Astrocyte of the cerebellum (primary cell): ENCODE measurements at regions not wholly inside any gene's neighbourhood (a gene's known extent, or its start where the extent isn't known, plus 50 kb on each side); places are given as distances from the start of the nearest gene placed in this dataset.

ENCODE experiments used
- DNase-seq: peaks from one replicate; pipeline ENCODE4 v3.0.0-alpha.2; 2011; ENCODE audit warnings: low read depth
- H3K4me3 ChIP-seq: 2 replicates; pipeline ENCODE4 v1.5.1; 2011; ENCODE audit warnings: mild to moderate bottlenecking, low read depth, low read length, moderate library complexity
- in situ Hi-C: cut with HindIII; loops from 2 replicates; pipeline ENCODE4 v1.10.0; 2017; ENCODE audit warnings: low sequenced_read_pairs
- TF ChIP-seq, protein P1 (sequence below): IDR thresholded peaks from 2 replicates; pipeline ENCODE4 v1.5.1; 2012; ENCODE audit warnings: low read length, low read depth, moderate library complexity, mild to moderate bottlenecking; ENCODE audit errors: missing control alignments

- no peak overlapping the region for H3K4me3 ChIP-seq
- TF ChIP-seq, protein P1, sequence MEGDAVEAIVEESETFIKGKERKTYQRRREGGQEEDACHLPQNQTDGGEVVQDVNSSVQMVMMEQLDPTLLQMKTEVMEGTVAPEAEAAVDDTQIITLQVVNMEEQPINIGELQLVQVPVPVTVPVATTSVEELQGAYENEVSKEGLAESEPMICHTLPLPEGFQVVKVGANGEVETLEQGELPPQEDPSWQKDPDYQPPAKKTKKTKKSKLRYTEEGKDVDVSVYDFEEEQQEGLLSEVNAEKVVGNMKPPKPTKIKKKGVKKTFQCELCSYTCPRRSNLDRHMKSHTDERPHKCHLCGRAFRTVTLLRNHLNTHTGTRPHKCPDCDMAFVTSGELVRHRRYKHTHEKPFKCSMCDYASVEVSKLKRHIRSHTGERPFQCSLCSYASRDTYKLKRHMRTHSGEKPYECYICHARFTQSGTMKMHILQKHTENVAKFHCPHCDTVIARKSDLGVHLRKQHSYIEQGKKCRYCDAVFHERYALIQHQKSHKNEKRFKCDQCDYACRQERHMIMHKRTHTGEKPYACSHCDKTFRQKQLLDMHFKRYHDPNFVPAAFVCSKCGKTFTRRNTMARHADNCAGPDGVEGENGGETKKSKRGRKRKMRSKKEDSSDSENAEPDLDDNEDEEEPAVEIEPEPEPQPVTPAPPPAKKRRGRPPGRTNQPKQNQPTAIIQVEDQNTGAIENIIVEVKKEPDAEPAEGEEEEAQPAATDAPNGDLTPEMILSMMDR: no peak
- DNase-seq: no peak
- in situ Hi-C loops: no loop called here
Measured at GRCh38 chr15:95501865-95502264, 828.6 kb upstream of the NR2F2 start.

DNA sequence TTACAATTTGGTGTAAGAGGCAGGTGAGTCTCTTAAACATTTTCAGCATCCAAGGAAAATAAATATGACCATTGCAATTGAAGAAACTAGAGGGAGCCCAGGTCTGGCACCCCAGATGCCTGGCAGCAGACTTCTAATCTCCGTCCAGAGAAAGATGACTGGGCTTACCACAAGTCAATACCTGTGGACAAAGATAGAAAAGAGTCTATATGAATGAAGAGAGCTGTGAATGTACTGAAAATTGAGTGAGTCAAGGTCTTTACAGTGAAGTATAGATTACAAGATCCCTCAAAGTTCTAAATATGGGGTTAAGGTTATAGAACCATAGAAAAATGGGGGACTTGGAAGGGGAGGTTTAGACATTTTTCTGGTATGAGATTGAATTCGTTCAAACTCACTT, 827.4 kb upstream of the NR2F2 start:
- TF ChIP-seq, protein P1: no peak
- no peak overlapping the region for H3K4me3 ChIP-seq
- in situ Hi-C loops: no loop called here

DNA sequence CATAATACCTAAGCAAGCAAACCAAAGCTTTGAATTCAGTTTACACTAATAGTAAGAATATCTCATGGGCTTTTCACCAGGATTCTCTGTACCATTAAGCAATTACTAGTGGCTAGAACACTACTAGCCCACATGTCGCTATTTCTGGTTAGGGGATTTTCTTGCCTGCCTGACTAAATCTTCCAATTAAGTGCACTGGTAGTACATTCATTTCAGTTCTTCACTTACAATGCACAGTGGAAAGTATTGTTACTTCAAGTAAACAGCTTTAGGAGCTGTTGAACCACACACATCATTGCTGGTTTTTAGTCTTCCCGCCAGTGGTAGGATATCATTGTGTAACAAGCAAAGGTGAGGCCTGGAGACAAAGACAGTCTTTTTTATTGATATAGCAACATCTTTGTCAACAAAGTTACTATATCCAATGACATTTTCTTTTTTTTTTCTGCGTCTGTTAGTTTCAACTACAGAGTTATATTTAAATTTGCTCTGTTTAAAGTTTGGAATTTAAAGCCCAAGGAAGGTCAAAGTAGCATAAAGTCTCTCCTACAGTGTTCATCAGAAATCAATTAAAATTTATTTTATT, 826.8 kb upstream of the NR2F2 start:
- DNase-seq: no peak
- in situ Hi-C loops: no loop called here

More for the DNA sequence above, 827.4 kb upstream of the NR2F2 start:
- DNase-seq: no peak

GRCh38 chr15:95511671-95512070, 818.8 kb upstream of the NR2F2 start:
- TF ChIP-seq, protein P1: no peak
- H3K4me3 ChIP-seq: no peak overlapping the region
- DNase-seq: no peak
- in situ Hi-C loops: no loop called here

More for the DNA sequence above, 826.8 kb upstream of the NR2F2 start:
- TF ChIP-seq, protein P1: no peak
- no peak overlapping the region for H3K4me3 ChIP-seq

DNA sequence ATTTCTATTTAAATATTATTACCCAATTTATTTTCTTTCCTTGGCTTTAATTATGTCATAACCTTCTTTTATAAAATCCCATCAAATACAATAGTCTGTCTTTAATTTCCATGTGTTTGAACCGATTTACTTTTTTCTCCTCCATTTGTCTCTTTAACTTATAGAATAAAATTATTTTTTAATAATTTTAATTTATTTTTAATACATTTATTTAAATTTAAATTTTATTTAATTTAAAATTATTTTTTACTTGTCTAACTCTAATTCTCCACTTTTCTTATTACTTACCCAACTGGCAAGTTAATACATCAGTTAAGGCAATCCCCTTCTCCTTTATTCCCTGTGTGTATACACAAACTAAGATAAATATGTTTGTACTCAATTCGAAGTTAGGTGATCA, 817.6 kb upstream of the NR2F2 start:
- in situ Hi-C loops: no loop called here
- TF ChIP-seq, protein P1: no peak
- DNase-seq: no peak
- no peak overlapping the region for H3K4me3 ChIP-seq

GRCh38 chr15:95519887-95520286, 810.6 kb upstream of the NR2F2 start:
- no peak overlapping the region for H3K4me3 ChIP-seq
- in situ Hi-C loops: no loop called here
- TF ChIP-seq, protein P1: no peak
- no peak for DNase-seq
